DOHH2 (cell line): ENCODE measurements at regions not wholly inside any gene's neighbourhood (a gene's known extent, or its start where the extent isn't known, plus 50 kb on each side); places are given as distances from the start of the nearest gene placed in this dataset.

Experiments used
- H3F3A ChIP-seq: fragments of 200-600 bp; sonication (generic), shearing (Covaris generic); 2 replicates; pipeline ENCODE4 v1.6.0; 2016; ENCODE audit warnings: antibody characterized with exemption, mild to moderate bottlenecking; ENCODE audit not compliant: control insufficient read depth, insufficient read depth
- H3K27ac ChIP-seq: fragments of 200-600 bp; sonication (generic); 2 replicates; pipeline ENCODE4 v1.5.1; 2014; ENCODE audit warnings: low read depth, mild to moderate bottlenecking, low read length, moderate library complexity
- H3K27me3 ChIP-seq: fragments of 200-600 bp; sonication (generic); 2 replicates; pipeline ENCODE4 v1.6.1; 2014; ENCODE audit warnings: mild to moderate bottlenecking, low read length, mixed read lengths; ENCODE audit not compliant: control insufficient read depth
- H3K36me3 ChIP-seq: fragments of 200-600 bp; sonication (generic); 2 replicates; pipeline ENCODE4 v1.6.1; 2014; ENCODE audit warnings: mild to moderate bottlenecking, low read length, moderate library complexity, mixed read lengths; ENCODE audit not compliant: control insufficient read depth
- H3K4me1 ChIP-seq: fragments of 200-600 bp; sonication (generic); 2 replicates; pipeline ENCODE4 v1.6.1; 2014; ENCODE audit warnings: mild to moderate bottlenecking, low read length, mixed read lengths; ENCODE audit not compliant: control insufficient read depth
- H3K4me2 ChIP-seq: fragments of 200-600 bp; sonication (generic); 2 replicates; pipeline ENCODE4 v1.6.0; 2014; ENCODE audit warnings: mild to moderate bottlenecking, low read length, moderate library complexity
- H3K4me3 ChIP-seq: fragments of 200-600 bp; sonication (generic); 2 replicates; pipeline ENCODE4 v1.5.1; 2014; ENCODE audit warnings: mild to moderate bottlenecking, low read length, mixed read lengths
- H3K79me2 ChIP-seq: fragments of 200-600 bp; sonication (generic); 2 replicates; pipeline ENCODE4 v1.6.1; 2014; ENCODE audit warnings: mild to moderate bottlenecking, low read length, mixed read lengths; ENCODE audit not compliant: control insufficient read depth
- H3K9me2 ChIP-seq: fragments of 200-600 bp; sonication (generic); replicated peaks from 2 replicates; pipeline ENCODE4 v1.6.1; 2014; ENCODE audit warnings: mild to moderate bottlenecking, low read length, mixed read lengths; ENCODE audit not compliant: control insufficient read depth
- H3K9me3 ChIP-seq: fragments of 200-600 bp; sonication (generic); 2 replicates; pipeline ENCODE4 v1.6.1; 2014; ENCODE audit warnings: antibody characterized with exemption, low read length, mixed read lengths; ENCODE audit not compliant: control insufficient read depth, insufficient read depth
- H4K20me1 ChIP-seq: fragments of 200-600 bp; sonication (generic); 2 replicates; pipeline ENCODE4 v1.6.0; 2014; ENCODE audit warnings: low read depth, mild to moderate bottlenecking, antibody characterized with exemption, low read length, moderate library complexity; ENCODE audit not compliant: control insufficient read depth, insufficient read depth
- EZH2phosphoT487 ChIP-seq: fragments of 200-600 bp; sonication (generic); IDR thresholded peaks from 2 replicates; pipeline ENCODE4 v1.6.1; 2017; ENCODE audit warnings: borderline replicate concordance, mild to moderate bottlenecking, antibody characterized with exemption, low read length, moderate library complexity, mixed read lengths
- TF ChIP-seq, protein P1 (sequence below): fragments of 200-600 bp; sonication (generic); IDR thresholded peaks from one replicate; pipeline ENCODE4 v1.5.1; 2014; ENCODE audit warnings: antibody characterized with exemption, mild to moderate bottlenecking, low read depth, low read length; ENCODE audit not compliant: poor library complexity, severe bottlenecking

DNA sequence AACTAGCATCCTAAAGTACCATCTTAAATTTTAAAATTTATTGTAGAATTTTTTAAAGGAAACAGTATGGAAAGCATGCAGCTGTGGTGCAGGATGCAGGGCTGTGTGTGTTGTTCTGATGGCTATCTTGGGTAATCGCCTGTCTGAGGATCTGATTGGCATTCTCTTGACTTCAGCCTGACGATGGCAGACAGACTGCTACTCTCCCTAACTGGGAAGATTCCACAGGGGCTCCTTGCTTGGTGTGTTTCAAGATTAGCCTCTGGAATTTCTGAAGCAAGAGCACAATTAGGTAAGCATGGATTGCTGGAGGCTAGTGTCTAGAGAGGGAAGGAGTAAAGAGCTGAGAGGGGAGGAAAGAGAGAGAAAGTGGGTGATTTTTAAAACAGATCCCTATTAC lies 696.8 kb upstream of the LRFN5 start:
- no peaks in the 10 kb centered on the region for H4K20me1 ChIP-seq
- H3K27ac ChIP-seq = no peak overlapping the region
- no peak overlapping the region for H3K4me3 ChIP-seq
- no peaks in the 10 kb centered on the region for H3K4me1 ChIP-seq
- no peaks in the 10 kb centered on the region for H3K9me2 ChIP-seq
- H3F3A ChIP-seq = no peaks in the 10 kb centered on the region
- no peak overlapping the region for H3K4me2 ChIP-seq
- no peaks in the 10 kb centered on the region for H3K9me3 ChIP-seq
- no peaks in the 10 kb centered on the region for H3K79me2 ChIP-seq
- no peaks in the 10 kb centered on the region for H3K27me3 ChIP-seq
- TF ChIP-seq, protein P1, sequence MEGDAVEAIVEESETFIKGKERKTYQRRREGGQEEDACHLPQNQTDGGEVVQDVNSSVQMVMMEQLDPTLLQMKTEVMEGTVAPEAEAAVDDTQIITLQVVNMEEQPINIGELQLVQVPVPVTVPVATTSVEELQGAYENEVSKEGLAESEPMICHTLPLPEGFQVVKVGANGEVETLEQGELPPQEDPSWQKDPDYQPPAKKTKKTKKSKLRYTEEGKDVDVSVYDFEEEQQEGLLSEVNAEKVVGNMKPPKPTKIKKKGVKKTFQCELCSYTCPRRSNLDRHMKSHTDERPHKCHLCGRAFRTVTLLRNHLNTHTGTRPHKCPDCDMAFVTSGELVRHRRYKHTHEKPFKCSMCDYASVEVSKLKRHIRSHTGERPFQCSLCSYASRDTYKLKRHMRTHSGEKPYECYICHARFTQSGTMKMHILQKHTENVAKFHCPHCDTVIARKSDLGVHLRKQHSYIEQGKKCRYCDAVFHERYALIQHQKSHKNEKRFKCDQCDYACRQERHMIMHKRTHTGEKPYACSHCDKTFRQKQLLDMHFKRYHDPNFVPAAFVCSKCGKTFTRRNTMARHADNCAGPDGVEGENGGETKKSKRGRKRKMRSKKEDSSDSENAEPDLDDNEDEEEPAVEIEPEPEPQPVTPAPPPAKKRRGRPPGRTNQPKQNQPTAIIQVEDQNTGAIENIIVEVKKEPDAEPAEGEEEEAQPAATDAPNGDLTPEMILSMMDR = no peak
- TF ChIP-seq EZH2phosphoT487 = no peak
- H3K36me3 ChIP-seq = no peaks in the 10 kb centered on the region

DNA sequence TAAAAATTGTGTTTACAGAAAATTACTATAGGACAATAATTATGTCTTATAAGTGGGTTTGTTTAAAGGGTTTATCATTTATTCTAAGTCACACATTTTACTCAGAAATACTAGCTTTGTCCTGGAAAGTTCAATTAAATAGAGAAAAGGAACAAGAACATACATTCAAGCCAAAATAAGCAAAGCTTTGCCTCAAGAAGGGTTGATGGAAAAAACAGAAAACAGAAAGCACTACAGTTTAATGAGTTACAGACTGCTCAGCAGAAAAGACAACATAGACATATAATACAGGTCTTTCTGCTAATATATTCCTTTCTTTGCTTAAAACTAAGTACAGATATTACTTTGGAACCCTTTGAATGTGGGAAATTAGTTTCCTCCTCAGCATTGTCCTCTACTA lies 703.0 kb upstream of the LRFN5 start:
- no peak overlapping the region for H3K27ac ChIP-seq
- H3K36me3 ChIP-seq = no peaks in the 10 kb centered on the region
- H3K4me1 ChIP-seq = no peaks in the 10 kb centered on the region
- no peaks in the 10 kb centered on the region for H3K79me2 ChIP-seq
- no peaks in the 10 kb centered on the region for H3K9me2 ChIP-seq
- H3K4me3 ChIP-seq = no peak overlapping the region
- H4K20me1 ChIP-seq = no peaks in the 10 kb centered on the region
- no peak overlapping the region for H3K4me2 ChIP-seq
- TF ChIP-seq EZH2phosphoT487 = no peak
- TF ChIP-seq, protein P1 = no peak
- H3F3A ChIP-seq = no peaks in the 10 kb centered on the region
- H3K9me3 ChIP-seq = no peaks in the 10 kb centered on the region
- no peaks in the 10 kb centered on the region for H3K27me3 ChIP-seq

DNA sequence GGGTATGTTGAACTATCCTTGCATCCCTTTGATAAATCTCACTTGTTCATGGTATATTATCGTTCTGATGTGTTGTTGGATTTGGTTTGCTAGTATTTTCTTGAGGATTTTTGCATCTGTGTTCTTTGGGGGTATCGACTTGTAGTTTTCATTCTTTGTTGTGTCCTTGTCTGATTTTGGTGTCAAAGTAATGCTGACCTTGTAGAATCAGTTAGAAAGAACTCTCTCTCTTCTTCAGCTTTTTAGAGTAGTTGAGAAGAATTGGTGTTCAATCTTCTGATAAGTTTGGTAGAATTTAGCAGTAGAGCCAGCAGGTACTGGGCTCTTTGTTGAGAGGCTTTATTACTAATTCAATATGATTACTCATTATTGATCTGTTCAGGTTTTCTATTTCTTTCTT lies 707.2 kb upstream of the LRFN5 start:
- Histone ChIP-seq H3K79me2 (no peaks in the 10 kb centered on the region), H3K4me1 (no peaks in the 10 kb centered on the region), H3K9me2 (no peaks in the 10 kb centered on the region)

More for the DNA sequence above, 707.2 kb upstream of the LRFN5 start:
- Histone ChIP-seq H3K9me3 (no peaks in the 10 kb centered on the region), H3K4me2 (no peak overlapping the region), H3K27me3 (no peaks in the 10 kb centered on the region), H3K27ac (no peak overlapping the region), H3K36me3 (no peaks in the 10 kb centered on the region), H3F3A (no peaks in the 10 kb centered on the region), H3K4me3 (no peak overlapping the region), H4K20me1 (no peaks in the 10 kb centered on the region)
- TF ChIP-seq EZH2phosphoT487 = no peak
- TF ChIP-seq, protein P1 = no peak
